ENCODE measurements at regions not wholly inside any gene's neighbourhood (a gene's known extent, or its start where the extent isn't known, plus 50 kb on each side); places are given as distances from the start of the nearest gene placed in this dataset.

- Histone ChIP-seq H2BK15ac (replicated peaks; ENCODE audit: low read depth) (no peak overlapping the region), H3K79me2 (ENCODE audit: control insufficient read depth, insufficient read depth, low read length) (no peaks in the 10 kb centered on the region), H3K36me3 (ENCODE audit: control insufficient read depth, insufficient read depth, low read length) (no peaks in the 10 kb centered on the region), H3K56ac (ENCODE audit: low read length) (no peak overlapping the region), H2BK5ac (ENCODE audit: low read length) (no peak overlapping the region), H3K79me1 (ENCODE audit: low read length) (no peaks in the 10 kb centered on the region), H3K27me3 (ENCODE audit: insufficient read depth, low read length, poor library complexity) (no peaks in the 10 kb centered on the region), H3K18ac (ENCODE audit: low read length) (no peak overlapping the region), H3K4me3 (ENCODE audit: low read length) (no peak overlapping the region), H4K8ac (ENCODE audit: low read depth, low read length) (no peak overlapping the region), H3K23ac (ENCODE audit: low read length) (no peak overlapping the region), H2BK120ac (ENCODE audit: low read depth, low read length) (no peak overlapping the region), H3K4ac (ENCODE audit: low read depth, low read length) (no peak overlapping the region), H3K27ac (ENCODE audit: low read depth, low read length) (no peak overlapping the region), H3K4me2 (ENCODE audit: low read length) (no peak overlapping the region), H2AK5ac (ENCODE audit: low read length) (no peak overlapping the region), H3K9ac (ENCODE audit: low read length) (no peak overlapping the region), H3K4me1 (ENCODE audit: control insufficient read depth, low read depth, low read length) (peaks cover 8% of the 10 kb centered on the region), H4K5ac (ENCODE audit: low read length) (no peak overlapping the region)
- DNase-seq, result peak; percentile 64
- no CpG with 5 or more reads among the region's 8 CpGs for whole genome bisulfite sequencing (ENCODE audit: extremely low coverage, insufficient coverage, low lambda C conversion rate)
Observed at GRCh38 chr2:219701847-219702634, 74.6 kb downstream of the SLC4A3 start.

GRCh38 chr2:219702796-219703545 lies 75.5 kb downstream of the SLC4A3 start:
- no peak for DNase-seq
- H3K79me2 ChIP-seq (ENCODE audit: control insufficient read depth, insufficient read depth, low read length), result no peaks in the 10 kb centered on the region
- H3K4me3 ChIP-seq (ENCODE audit: low read length), result no peak overlapping the region
- H3K23ac ChIP-seq (ENCODE audit: low read length), result no peak overlapping the region
- no peak overlapping the region for H2BK5ac ChIP-seq (ENCODE audit: low read length)
- H2BK15ac ChIP-seq (replicated peaks; ENCODE audit: low read depth), result no peak overlapping the region
- H3K4me1 ChIP-seq (ENCODE audit: control insufficient read depth, low read depth, low read length), result peaks cover 8% of the 10 kb centered on the region
- no peak overlapping the region for H3K18ac ChIP-seq (ENCODE audit: low read length)
- H3K79me1 ChIP-seq (ENCODE audit: low read length), result no peaks in the 10 kb centered on the region
- no CpG with 5 or more reads among the region's 7 CpGs for WGBS (ENCODE audit: extremely low coverage, insufficient coverage, low lambda C conversion rate)
- H3K56ac ChIP-seq (ENCODE audit: low read length), result no peak overlapping the region
- no peak overlapping the region for H2BK120ac ChIP-seq (ENCODE audit: low read depth, low read length)
- no peak overlapping the region for H2AK5ac ChIP-seq (ENCODE audit: low read length)
- H3K9ac ChIP-seq (ENCODE audit: low read length), result no peak overlapping the region
- H3K27me3 ChIP-seq (ENCODE audit: insufficient read depth, low read length, poor library complexity), result no peaks in the 10 kb centered on the region
- H3K36me3 ChIP-seq (ENCODE audit: control insufficient read depth, insufficient read depth, low read length), result no peaks in the 10 kb centered on the region
- no peak overlapping the region for H3K4ac ChIP-seq (ENCODE audit: low read depth, low read length)
- H3K27ac ChIP-seq (ENCODE audit: low read depth, low read length), result no peak overlapping the region
- no peak overlapping the region for H4K5ac ChIP-seq (ENCODE audit: low read length)
- H3K4me2 ChIP-seq (ENCODE audit: low read length), result no peak overlapping the region
- H4K8ac ChIP-seq (ENCODE audit: low read depth, low read length), result no peak overlapping the region

GRCh38 chr2:219704878-219705277 lies 77.4 kb downstream of the SLC4A3 start:
- no peak overlapping the region for H2BK5ac ChIP-seq (ENCODE audit: low read length)
- no peak overlapping the region for H2AK5ac ChIP-seq (ENCODE audit: low read length)
- no peak overlapping the region for H3K4me2 ChIP-seq (ENCODE audit: low read length)
- no peak overlapping the region for H3K4ac ChIP-seq (ENCODE audit: low read depth, low read length)
- no peak overlapping the region for H3K56ac ChIP-seq (ENCODE audit: low read length)
- H3K9ac ChIP-seq (ENCODE audit: low read length), result no peak overlapping the region
- no peak overlapping the region for H4K8ac ChIP-seq (ENCODE audit: low read depth, low read length)
- H3K27me3 ChIP-seq (ENCODE audit: insufficient read depth, low read length, poor library complexity), result no peaks in the 10 kb centered on the region
- no peak overlapping the region for H3K23ac ChIP-seq (ENCODE audit: low read length)
- H3K79me2 ChIP-seq (ENCODE audit: control insufficient read depth, insufficient read depth, low read length), result no peaks in the 10 kb centered on the region
- no peaks in the 10 kb centered on the region for H3K36me3 ChIP-seq (ENCODE audit: control insufficient read depth, insufficient read depth, low read length)
- no peak overlapping the region for H3K18ac ChIP-seq (ENCODE audit: low read length)
- H2BK15ac ChIP-seq (replicated peaks; ENCODE audit: low read depth), result no peak overlapping the region
- no peak overlapping the region for H4K5ac ChIP-seq (ENCODE audit: low read length)
- no CpG with 5 or more reads among the region's 2 CpGs for WGBS (ENCODE audit: extremely low coverage, insufficient coverage, low lambda C conversion rate)
- H3K79me1 ChIP-seq (ENCODE audit: low read length), result no peaks in the 10 kb centered on the region
- no peak overlapping the region for H3K4me3 ChIP-seq (ENCODE audit: low read length)
- peaks cover 8% of the 10 kb centered on the region for H3K4me1 ChIP-seq (ENCODE audit: control insufficient read depth, low read depth, low read length)
- H2BK120ac ChIP-seq (ENCODE audit: low read depth, low read length), result no peak overlapping the region
- no peak overlapping the region for H3K27ac ChIP-seq (ENCODE audit: low read depth, low read length)
- DNase-seq, result no peak

GRCh38 chr2:219706823-219707281 lies 79.4 kb downstream of the SLC4A3 start:
- no peak for DNase-seq
- H3K27me3 ChIP-seq (ENCODE audit: insufficient read depth, low read length, poor library complexity), result no peaks in the 10 kb centered on the region
- no peak overlapping the region for H3K9ac ChIP-seq (ENCODE audit: low read length)
- no peak overlapping the region for H2AK5ac ChIP-seq (ENCODE audit: low read length)
- H4K5ac ChIP-seq (ENCODE audit: low read length), result no peak overlapping the region
- WGBS (ENCODE audit: extremely low coverage, insufficient coverage, low lambda C conversion rate), result no CpG with 5 or more reads among the region's 4 CpGs
- H3K18ac ChIP-seq (ENCODE audit: low read length), result no peak overlapping the region
- H3K4ac ChIP-seq (ENCODE audit: low read depth, low read length), result no peak overlapping the region
- no peak overlapping the region for H4K8ac ChIP-seq (ENCODE audit: low read depth, low read length)
- H3K79me2 ChIP-seq (ENCODE audit: control insufficient read depth, insufficient read depth, low read length), result no peaks in the 10 kb centered on the region
- peaks cover 8% of the 10 kb centered on the region for H3K4me1 ChIP-seq (ENCODE audit: control insufficient read depth, low read depth, low read length)
- no peaks in the 10 kb centered on the region for H3K36me3 ChIP-seq (ENCODE audit: control insufficient read depth, insufficient read depth, low read length)
- no peak overlapping the region for H3K4me2 ChIP-seq (ENCODE audit: low read length)
- H3K4me3 ChIP-seq (ENCODE audit: low read length), result no peak overlapping the region
- H2BK15ac ChIP-seq (replicated peaks; ENCODE audit: low read depth), result no peak overlapping the region
- H3K27ac ChIP-seq (ENCODE audit: low read depth, low read length), result no peak overlapping the region
- H3K23ac ChIP-seq (ENCODE audit: low read length), result no peak overlapping the region
- no peak overlapping the region for H2BK120ac ChIP-seq (ENCODE audit: low read depth, low read length)
- no peaks in the 10 kb centered on the region for H3K79me1 ChIP-seq (ENCODE audit: low read length)
- H3K56ac ChIP-seq (ENCODE audit: low read length), result no peak overlapping the region
- H2BK5ac ChIP-seq (ENCODE audit: low read length), result no peak overlapping the region

GRCh38 chr2:219707496-219708285 lies 80.3 kb downstream of the SLC4A3 start:
- H3K9ac ChIP-seq (ENCODE audit: low read length), result no peak overlapping the region

More at GRCh38 chr2:219707496-219708285, 80.3 kb downstream of the SLC4A3 start:
- Histone ChIP-seq H2BK120ac (ENCODE audit: low read depth, low read length) (no peak overlapping the region), H2BK15ac (replicated peaks; ENCODE audit: low read depth) (no peak overlapping the region), H2BK5ac (ENCODE audit: low read length) (no peak overlapping the region), H3K18ac (ENCODE audit: low read length) (no peak overlapping the region), H2AK5ac (ENCODE audit: low read length) (no peak overlapping the region), H3K27me3 (ENCODE audit: insufficient read depth, low read length, poor library complexity) (no peaks in the 10 kb centered on the region), H3K79me2 (ENCODE audit: control insufficient read depth, insufficient read depth, low read length) (no peaks in the 10 kb centered on the region), H4K5ac (ENCODE audit: low read length) (no peak overlapping the region), H4K8ac (ENCODE audit: low read depth, low read length) (no peak overlapping the region), H3K56ac (ENCODE audit: low read length) (no peak overlapping the region), H3K27ac (ENCODE audit: low read depth, low read length) (no peak overlapping the region), H3K4me1 (ENCODE audit: control insufficient read depth, low read depth, low read length) (peaks cover 3% of the 10 kb centered on the region), H3K23ac (ENCODE audit: low read length) (no peak overlapping the region), H3K4me3 (ENCODE audit: low read length) (no peak overlapping the region), H3K79me1 (ENCODE audit: low read length) (no peaks in the 10 kb centered on the region), H3K36me3 (ENCODE audit: control insufficient read depth, insufficient read depth, low read length) (no peaks in the 10 kb centered on the region), H3K4me2 (ENCODE audit: low read length) (no peak overlapping the region), H3K4ac (ENCODE audit: low read depth, low read length) (no peak overlapping the region)
- no CpG with 5 or more reads among the region's 4 CpGs for WGBS (ENCODE audit: extremely low coverage, insufficient coverage, low lambda C conversion rate)
- DNase-seq, result no peak

Measured in mesendoderm (in vitro differentiated cells).